ENCODE measurements at regions not wholly inside any gene's neighbourhood (a gene's known extent, or its start where the extent isn't known, plus 50 kb on each side); places are given as distances from the start of the nearest gene placed in this dataset.

DNA sequence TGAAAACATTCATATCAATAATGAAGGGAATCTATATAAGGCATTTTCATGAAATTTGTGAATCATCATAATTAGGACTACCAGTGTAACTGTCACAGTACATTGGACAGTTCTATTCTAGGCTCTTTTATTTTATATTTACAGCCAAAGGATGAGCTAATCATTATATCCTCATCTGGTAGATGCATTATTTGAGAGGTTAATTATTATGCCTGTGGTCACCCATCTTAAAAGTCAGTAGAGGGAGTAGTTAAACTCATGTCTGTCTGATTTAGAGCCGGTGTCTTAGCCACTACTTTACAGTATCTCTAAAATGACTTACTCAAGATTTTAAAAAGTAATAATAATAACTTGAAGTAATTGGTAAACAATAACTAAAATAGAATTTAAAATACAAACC lies 899.3 kb upstream of the MAP3K7 start:
- no peak for ATAC-seq
- TF ChIP-seq, protein P1, sequence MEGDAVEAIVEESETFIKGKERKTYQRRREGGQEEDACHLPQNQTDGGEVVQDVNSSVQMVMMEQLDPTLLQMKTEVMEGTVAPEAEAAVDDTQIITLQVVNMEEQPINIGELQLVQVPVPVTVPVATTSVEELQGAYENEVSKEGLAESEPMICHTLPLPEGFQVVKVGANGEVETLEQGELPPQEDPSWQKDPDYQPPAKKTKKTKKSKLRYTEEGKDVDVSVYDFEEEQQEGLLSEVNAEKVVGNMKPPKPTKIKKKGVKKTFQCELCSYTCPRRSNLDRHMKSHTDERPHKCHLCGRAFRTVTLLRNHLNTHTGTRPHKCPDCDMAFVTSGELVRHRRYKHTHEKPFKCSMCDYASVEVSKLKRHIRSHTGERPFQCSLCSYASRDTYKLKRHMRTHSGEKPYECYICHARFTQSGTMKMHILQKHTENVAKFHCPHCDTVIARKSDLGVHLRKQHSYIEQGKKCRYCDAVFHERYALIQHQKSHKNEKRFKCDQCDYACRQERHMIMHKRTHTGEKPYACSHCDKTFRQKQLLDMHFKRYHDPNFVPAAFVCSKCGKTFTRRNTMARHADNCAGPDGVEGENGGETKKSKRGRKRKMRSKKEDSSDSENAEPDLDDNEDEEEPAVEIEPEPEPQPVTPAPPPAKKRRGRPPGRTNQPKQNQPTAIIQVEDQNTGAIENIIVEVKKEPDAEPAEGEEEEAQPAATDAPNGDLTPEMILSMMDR (IDR thresholded peaks at IDR 0.05): no peak
- Mint-ChIP-seq H3K27ac (no peak overlapping the region), H3K9me3 (no peaks in the 10 kb centered on the region), H3K27me3 (no peaks in the 10 kb centered on the region), H3K4me3 (no peak overlapping the region), H3K4me1 (ENCODE audit: low read depth) (no peaks in the 10 kb centered on the region), H3K36me3 (ENCODE audit: low read depth) (no peaks in the 10 kb centered on the region)
- CTCF ChIA-PET: no interaction called here
- intact Hi-C loops (cut with micrococcal nuclease): no loop called here
- POLR2A ChIA-PET: no interaction called here
- no peak for DNase-seq

DNA sequence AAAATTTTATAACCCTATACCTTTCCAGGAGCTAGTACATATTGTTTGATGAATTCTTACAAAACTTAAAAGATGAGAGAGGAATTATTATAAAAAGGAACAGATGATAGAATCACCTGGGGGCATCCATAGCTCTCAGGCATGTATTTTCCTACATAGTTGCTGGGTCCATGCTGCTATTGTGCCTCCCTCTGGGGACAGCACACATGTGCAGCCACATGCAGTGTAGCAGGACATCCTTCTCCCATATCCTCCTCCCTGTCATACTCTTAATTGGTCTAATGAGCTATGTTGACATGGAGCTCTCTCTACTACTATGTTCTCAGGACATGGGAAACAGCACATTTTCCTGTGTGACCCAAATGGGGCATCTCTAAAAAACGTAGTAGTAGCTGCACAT lies 898.2 kb upstream of the MAP3K7 start:
- Mint-ChIP-seq H3K36me3 (ENCODE audit: low read depth) (no peaks in the 10 kb centered on the region), H3K4me3 (no peak overlapping the region), H3K4me1 (ENCODE audit: low read depth) (no peaks in the 10 kb centered on the region), H3K9me3 (no peaks in the 10 kb centered on the region), H3K27me3 (no peaks in the 10 kb centered on the region), H3K27ac (no peak overlapping the region)
- TF ChIP-seq, protein P1 (IDR thresholded peaks at IDR 0.05): no peak
- ChIA-PET CTCF (no interaction called here), POLR2A (no interaction called here)
- ATAC-seq: no peak
- DNase-seq: no peak
- intact Hi-C loops (cut with micrococcal nuclease): no loop called here

DNA sequence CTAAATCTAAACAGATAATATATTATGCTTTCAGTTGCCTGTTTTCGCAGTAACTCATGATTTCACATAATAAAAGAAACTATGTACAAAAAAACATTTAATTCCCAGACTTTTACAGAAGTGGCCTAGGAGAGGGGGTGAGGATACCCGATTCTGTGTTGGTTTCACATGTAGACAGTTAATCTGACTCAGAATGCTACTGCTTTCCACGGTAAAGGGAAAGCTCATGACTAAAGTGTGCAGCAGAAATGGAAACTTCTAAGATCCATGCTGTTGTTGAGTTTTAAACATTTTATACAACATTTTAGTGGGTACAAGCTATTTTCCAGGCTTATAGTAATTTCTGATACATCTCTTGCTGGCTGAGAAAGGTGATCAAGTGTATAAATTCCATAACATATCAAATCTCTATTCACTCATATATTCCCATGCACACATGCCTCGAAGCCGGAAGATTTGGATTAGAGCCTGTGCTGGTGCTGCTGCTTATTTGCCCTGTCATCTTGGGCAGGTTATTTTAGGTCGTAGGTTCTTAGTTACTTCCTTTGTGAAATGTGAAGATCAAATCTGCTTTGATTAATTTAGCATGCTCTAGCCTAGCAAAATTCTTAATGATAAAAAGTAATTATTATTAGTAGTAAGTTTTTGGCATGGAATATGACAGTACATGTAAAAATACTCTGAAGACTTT lies 896.7 kb upstream of the MAP3K7 start:
- H3K9me3 Mint-ChIP-seq: no peaks in the 10 kb centered on the region
- intact Hi-C loops (cut with micrococcal nuclease): no loop called here
- H3K36me3 Mint-ChIP-seq (ENCODE audit: low read depth): no peaks in the 10 kb centered on the region
- no peak overlapping the region for H3K4me3 Mint-ChIP-seq
- DNase-seq (no peak), ATAC-seq (no peak)
- ChIA-PET CTCF (no interaction called here), POLR2A (no interaction called here)
- H3K4me1 Mint-ChIP-seq (ENCODE audit: low read depth): no peaks in the 10 kb centered on the region
- H3K27ac Mint-ChIP-seq: no peak overlapping the region
- TF ChIP-seq, protein P1 (IDR thresholded peaks at IDR 0.05): no peak
- H3K27me3 Mint-ChIP-seq: no peaks in the 10 kb centered on the region

DNA sequence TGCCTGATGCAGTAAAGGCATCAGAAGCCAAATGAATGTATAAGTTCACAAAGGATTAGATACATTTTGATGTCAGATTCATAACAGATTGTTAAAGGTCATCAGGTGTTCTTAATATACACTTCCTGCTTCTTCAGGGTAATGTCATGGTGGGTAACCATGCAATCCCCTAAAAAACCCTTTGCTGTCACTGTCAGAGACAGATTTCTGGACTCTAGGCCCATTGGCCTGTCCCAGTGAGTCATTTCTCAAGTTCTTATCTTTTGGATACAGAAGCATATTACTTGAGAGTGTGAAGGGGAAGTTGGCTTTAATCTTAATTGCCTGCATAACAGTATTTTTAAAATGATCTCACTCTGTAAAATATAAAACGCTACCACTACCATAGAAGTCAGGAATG lies 895.6 kb upstream of the MAP3K7 start:
- DNase-seq: no peak
- intact Hi-C loops (cut with micrococcal nuclease): no loop called here
- Mint-ChIP-seq H3K27ac (no peak overlapping the region), H3K27me3 (no peaks in the 10 kb centered on the region), H3K4me1 (ENCODE audit: low read depth) (no peaks in the 10 kb centered on the region), H3K9me3 (no peaks in the 10 kb centered on the region), H3K36me3 (ENCODE audit: low read depth) (no peaks in the 10 kb centered on the region), H3K4me3 (no peak overlapping the region)
- no peak for ATAC-seq
- POLR2A ChIA-PET: no interaction called here
- CTCF ChIA-PET: no interaction called here
- TF ChIP-seq, protein P1 (IDR thresholded peaks at IDR 0.05): no peak

DNA sequence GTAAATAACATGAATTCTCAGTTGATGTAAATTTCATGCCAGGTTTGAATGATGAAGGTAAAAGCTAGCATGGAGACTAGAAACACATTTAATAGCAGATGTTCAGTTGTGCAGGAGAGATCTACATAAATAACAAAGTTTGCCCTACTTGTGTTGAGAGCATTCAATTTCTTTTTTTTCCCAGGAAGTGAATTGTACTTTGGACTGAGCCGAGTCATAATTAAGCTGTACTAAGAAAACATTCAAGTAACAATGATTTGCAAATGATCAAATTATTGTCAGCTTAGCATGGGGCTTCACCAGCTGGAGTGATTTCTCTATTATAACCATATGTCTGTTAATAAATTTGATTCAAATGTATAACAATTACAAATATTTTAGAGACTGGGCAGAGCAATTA lies 893.5 kb upstream of the MAP3K7 start:
- Mint-ChIP-seq H3K27ac (no peak overlapping the region), H3K4me1 (ENCODE audit: low read depth) (no peaks in the 10 kb centered on the region), H3K9me3 (no peaks in the 10 kb centered on the region), H3K4me3 (no peak overlapping the region), H3K27me3 (no peaks in the 10 kb centered on the region), H3K36me3 (ENCODE audit: low read depth) (no peaks in the 10 kb centered on the region)
- intact Hi-C loops (cut with micrococcal nuclease): no loop called here
- ATAC-seq (no peak), DNase-seq (no peak)
- TF ChIP-seq, protein P1 (IDR thresholded peaks at IDR 0.05): no peak
- ChIA-PET CTCF (no interaction called here), POLR2A (no interaction called here)

All from activated CD8-positive, alpha-beta T cell treated with anti-CD3 and anti-CD28 coated beads for 36 hours (primary cell).